ENCODE measurements at regions not wholly inside any gene's neighbourhood (a gene's known extent, or its start where the extent isn't known, plus 50 kb on each side); places are given as distances from the start of the nearest gene placed in this dataset.

- Histone ChIP-seq H3K4me1 (no peaks in the 10 kb centered on the region), H3K27ac (no peak overlapping the region), H3K4me3 (no peak overlapping the region), H3K36me3 (no peaks in the 10 kb centered on the region), H3K9me3 (no peaks in the 10 kb centered on the region), H3K27me3 (no peaks in the 10 kb centered on the region)
- no peak for TF ChIP-seq POLR2A (IDR thresholded peaks at IDR 0.05)
- TF ChIP-seq EP300 (IDR thresholded peaks at IDR 0.05), result no peak
- no peak for TF ChIP-seq POLR2AphosphoS5 (IDR thresholded peaks at IDR 0.05)
- no peak for TF ChIP-seq CTCF (IDR thresholded peaks at IDR 0.05)
- DNase-seq (ENCODE audit: low spot score in 2 of 2), result no peak
Observed at GRCh38 chr5:136521696-136522095, 156.4 kb upstream of the TRPC7 start.

- no peaks in the 10 kb centered on the region for H3K27me3 ChIP-seq
- WGBS, result 68% methylated on average over 3 of the region's 3 CpGs
Observed at GRCh38 chr5:136518814-136519213, 153.5 kb upstream of the TRPC7 start.

DNA sequence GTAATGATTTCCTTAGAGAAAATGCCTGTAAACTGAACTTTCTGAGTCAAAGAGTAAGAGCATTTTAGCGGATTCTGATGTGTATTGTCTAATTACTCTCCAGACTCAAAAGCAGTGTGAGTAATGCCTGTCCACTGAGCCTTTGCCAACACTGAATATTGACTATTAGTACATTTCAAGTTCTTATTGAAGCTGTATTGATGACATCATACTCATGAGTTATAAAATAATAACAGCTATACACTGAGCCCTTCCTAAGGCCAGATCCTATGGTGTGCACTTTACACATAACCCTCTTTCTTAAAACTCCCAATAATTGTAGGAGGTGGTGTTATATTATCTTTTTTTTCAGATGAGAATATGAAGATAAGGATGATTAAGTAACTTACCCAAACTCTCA is 152.8 kb upstream of the TRPC7 start:
- 81% methylated on average over 1 of the region's 1 CpG for WGBS
- Histone ChIP-seq H3K36me3 (no peaks in the 10 kb centered on the region), H3K27me3 (no peaks in the 10 kb centered on the region), H3K4me1 (no peaks in the 10 kb centered on the region), H3K27ac (no peak overlapping the region), H3K4me3 (no peak overlapping the region), H3K9me3 (no peaks in the 10 kb centered on the region)
- no peak for TF ChIP-seq EP300 (IDR thresholded peaks at IDR 0.05)
- no peak for TF ChIP-seq POLR2AphosphoS5 (IDR thresholded peaks at IDR 0.05)
- TF ChIP-seq POLR2A (IDR thresholded peaks at IDR 0.05), result no peak
- no peak for TF ChIP-seq CTCF (IDR thresholded peaks at IDR 0.05)
- no peak for DNase-seq (ENCODE audit: low spot score in 2 of 2)

More at GRCh38 chr5:136518814-136519213, 153.5 kb upstream of the TRPC7 start:
- DNase-seq (ENCODE audit: low spot score in 2 of 2), result no peak
- no peak overlapping the region for H3K27ac ChIP-seq
- no peak overlapping the region for H3K4me3 ChIP-seq
- no peaks in the 10 kb centered on the region for H3K36me3 ChIP-seq
- TF ChIP-seq POLR2A (IDR thresholded peaks at IDR 0.05), result no peak
- H3K9me3 ChIP-seq, result no peaks in the 10 kb centered on the region
- H3K4me1 ChIP-seq, result no peaks in the 10 kb centered on the region

DNA sequence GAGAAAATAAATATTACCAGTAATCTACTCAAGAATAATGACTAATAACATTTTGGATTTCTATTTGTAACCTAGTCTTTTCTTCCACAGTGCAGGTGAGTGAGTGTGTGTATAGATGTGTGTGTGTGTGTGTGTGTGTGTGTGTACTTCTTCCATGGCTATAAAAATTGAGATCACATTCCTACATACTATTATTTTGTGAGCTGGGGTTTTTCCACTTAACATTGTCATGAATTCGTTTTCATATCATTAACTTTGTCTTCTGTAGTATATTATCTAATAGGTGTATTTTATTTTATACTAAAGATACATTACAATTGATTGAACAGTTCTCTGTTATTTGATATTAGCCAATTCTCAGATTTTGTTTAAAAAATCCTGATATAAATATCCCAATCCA is 152.4 kb upstream of the TRPC7 start:
- Histone ChIP-seq H3K27ac (no peak overlapping the region), H3K36me3 (no peaks in the 10 kb centered on the region), H3K9me3 (no peaks in the 10 kb centered on the region), H3K4me1 (no peaks in the 10 kb centered on the region), H3K4me3 (no peak overlapping the region), H3K27me3 (no peaks in the 10 kb centered on the region)
- TF ChIP-seq CTCF (IDR thresholded peaks at IDR 0.05) (no peak), POLR2A (IDR thresholded peaks at IDR 0.05) (no peak), POLR2AphosphoS5 (IDR thresholded peaks at IDR 0.05) (no peak), EP300 (IDR thresholded peaks at IDR 0.05) (no peak)
- no peak for DNase-seq (ENCODE audit: low spot score in 2 of 2)
- 73% methylated on average over 1 of the region's 1 CpG for WGBS

- Histone ChIP-seq H3K27ac (no peak overlapping the region), H3K27me3 (no peaks in the 10 kb centered on the region), H3K36me3 (no peaks in the 10 kb centered on the region), H3K4me3 (no peak overlapping the region), H3K9me3 (no peaks in the 10 kb centered on the region), H3K4me1 (no peaks in the 10 kb centered on the region)
- DNase-seq (ENCODE audit: low spot score in 2 of 2), result no peak
- 90% methylated on average over 3 of the region's 3 CpGs for WGBS
- TF ChIP-seq POLR2AphosphoS5 (IDR thresholded peaks at IDR 0.05), result no peak
- TF ChIP-seq EP300 (IDR thresholded peaks at IDR 0.05), result no peak
- no peak for TF ChIP-seq CTCF (IDR thresholded peaks at IDR 0.05)
- no peak for TF ChIP-seq POLR2A (IDR thresholded peaks at IDR 0.05)
Observed at GRCh38 chr5:136516637-136517036, 151.3 kb upstream of the TRPC7 start.

GRCh38 chr5:136513430-136513829 is 148.1 kb upstream of the TRPC7 start:
- Histone ChIP-seq H3K4me3 (no peak overlapping the region), H3K27ac (no peak overlapping the region), H3K9me3 (no peaks in the 10 kb centered on the region), H3K27me3 (no peaks in the 10 kb centered on the region), H3K36me3 (no peaks in the 10 kb centered on the region), H3K4me1 (no peaks in the 10 kb centered on the region)
- 41% methylated on average over 3 of the region's 3 CpGs for WGBS
- TF ChIP-seq POLR2A (IDR thresholded peaks at IDR 0.05) (no peak), EP300 (IDR thresholded peaks at IDR 0.05) (no peak), POLR2AphosphoS5 (IDR thresholded peaks at IDR 0.05) (no peak), CTCF (IDR thresholded peaks at IDR 0.05) (no peak)
- DNase-seq (ENCODE audit: low spot score in 2 of 2), result no peak
